Prostate gland (tissue), 2 donors: ENCODE measurements at regions not wholly inside any gene's neighbourhood (a gene's known extent, or its start where the extent isn't known, plus 50 kb on each side); places are given as distances from the start of the nearest gene placed in this dataset.

Experiments used
- DNase-seq: peaks from one replicate; pipeline ENCODE4 v3.0.0-alpha.2; 2019; ENCODE audit warnings: low spot score
- H3K27ac ChIP-seq, 2 donors: fragments of 200-600 bp; sonication (generic); 2 replicates each; pipeline ENCODE4 v1.5.1; 2017 to 2019
- H3K27me3 ChIP-seq: fragments of 200-600 bp; sonication (generic); replicated peaks from 2 replicates; pipeline ENCODE4 v1.5.1; 2019; ENCODE audit not compliant: insufficient read depth
- H3K36me3 ChIP-seq, 2 donors: fragments of 200-600 bp; sonication (generic); 1 replicate in 1 of 2; 2 replicates in 1 of 2; pipeline versions ENCODE4 v1.5.1 to v1.8.1; 2017 to 2019
- H3K4me1 ChIP-seq: fragments of 200-600 bp; sonication (generic); replicated peaks from 2 replicates; pipeline ENCODE4 v1.5.1; 2019
- H3K4me3 ChIP-seq, 2 donors: fragments of 200-600 bp; sonication (generic); 2 replicates each; pipeline ENCODE4 v1.5.1; 2017 to 2019
- H3K9me3 ChIP-seq: fragments of 200-600 bp; sonication (generic); 2 replicates; pipeline ENCODE4 v1.5.1; 2017
- POLR2A ChIP-seq: fragments of 450-650 bp; IDR thresholded peaks from one replicate; pipeline ENCODE4 v1.6.1; 2016; ENCODE audit warnings: antibody characterized with exemption, mild to moderate bottlenecking
- POLR2AphosphoS5 ChIP-seq: sonication (generic); formaldehyde crosslinking; IDR thresholded peaks from one replicate; pipeline ENCODE4 v1.6.1; 2017; ENCODE audit warnings: antibody characterized with exemption
- WGBS: methylation state at CpG from one replicate; pipeline ENCODE4 v1.1.5; 2018; 5-methylcytosine and 5-hydroxymethylcytosine counted together
- intact Hi-C: fragments of 100-400 bp; cut with DNase I; formaldehyde crosslinking; loops from one replicate; pipeline ENCODE4 v1.14.2; 2022
- TF ChIP-seq, protein P1 (sequence below), 4 experiments: fragments of 200-600 bp in 2 of 4; fragments of 450-650 bp in 2 of 4; sonication (generic) in 2 of 4; IDR thresholded peaks; 1 replicate in 3 of 4; 2 replicates in 1 of 4; pipeline ENCODE4 v1.5.1; 2016 to 2019; ENCODE audit warnings: antibody characterized with exemption in 4 of 4, mild to moderate bottlenecking in 2 of 4, moderate library complexity in 2 of 4

DNA sequence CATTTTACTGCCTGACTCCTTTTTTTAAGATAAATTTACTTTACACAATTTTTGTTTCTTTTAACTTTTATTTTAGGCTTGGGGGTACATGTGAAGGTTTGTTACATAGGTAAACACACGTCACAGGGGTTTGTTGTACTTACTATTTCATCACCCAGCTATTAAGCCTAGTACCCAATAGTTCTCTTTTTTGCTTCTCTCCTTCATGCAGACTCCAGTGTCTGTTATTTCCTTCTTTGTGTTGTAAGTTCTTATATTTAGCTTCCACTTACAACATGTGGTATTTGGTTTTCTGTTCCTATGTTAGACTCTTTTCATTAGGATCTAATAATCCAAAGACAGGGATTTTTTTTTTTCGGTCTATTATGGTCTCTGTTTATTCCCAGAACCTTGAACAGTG, 83.5 kb upstream of the CCN6 start:
- Histone ChIP-seq H3K27me3 (no peaks in the 10 kb centered on the region), H3K4me1 (no peaks in the 10 kb centered on the region), H3K9me3 (no peaks in the 10 kb centered on the region), H3K27ac (no peak overlapping the region), H3K4me3 (no peak overlapping the region), H3K36me3 (no peaks in the 10 kb centered on the region)
- DNase-seq: no peak
- WGBS: 85% methylated on average over 2 of the region's 2 CpGs
- intact Hi-C loops: no loop called here
- TF ChIP-seq POLR2A (no peak), POLR2AphosphoS5 (no peak)
- TF ChIP-seq, protein P1, sequence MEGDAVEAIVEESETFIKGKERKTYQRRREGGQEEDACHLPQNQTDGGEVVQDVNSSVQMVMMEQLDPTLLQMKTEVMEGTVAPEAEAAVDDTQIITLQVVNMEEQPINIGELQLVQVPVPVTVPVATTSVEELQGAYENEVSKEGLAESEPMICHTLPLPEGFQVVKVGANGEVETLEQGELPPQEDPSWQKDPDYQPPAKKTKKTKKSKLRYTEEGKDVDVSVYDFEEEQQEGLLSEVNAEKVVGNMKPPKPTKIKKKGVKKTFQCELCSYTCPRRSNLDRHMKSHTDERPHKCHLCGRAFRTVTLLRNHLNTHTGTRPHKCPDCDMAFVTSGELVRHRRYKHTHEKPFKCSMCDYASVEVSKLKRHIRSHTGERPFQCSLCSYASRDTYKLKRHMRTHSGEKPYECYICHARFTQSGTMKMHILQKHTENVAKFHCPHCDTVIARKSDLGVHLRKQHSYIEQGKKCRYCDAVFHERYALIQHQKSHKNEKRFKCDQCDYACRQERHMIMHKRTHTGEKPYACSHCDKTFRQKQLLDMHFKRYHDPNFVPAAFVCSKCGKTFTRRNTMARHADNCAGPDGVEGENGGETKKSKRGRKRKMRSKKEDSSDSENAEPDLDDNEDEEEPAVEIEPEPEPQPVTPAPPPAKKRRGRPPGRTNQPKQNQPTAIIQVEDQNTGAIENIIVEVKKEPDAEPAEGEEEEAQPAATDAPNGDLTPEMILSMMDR (IDR thresholded peaks at IDR 0.05): no peak

DNA sequence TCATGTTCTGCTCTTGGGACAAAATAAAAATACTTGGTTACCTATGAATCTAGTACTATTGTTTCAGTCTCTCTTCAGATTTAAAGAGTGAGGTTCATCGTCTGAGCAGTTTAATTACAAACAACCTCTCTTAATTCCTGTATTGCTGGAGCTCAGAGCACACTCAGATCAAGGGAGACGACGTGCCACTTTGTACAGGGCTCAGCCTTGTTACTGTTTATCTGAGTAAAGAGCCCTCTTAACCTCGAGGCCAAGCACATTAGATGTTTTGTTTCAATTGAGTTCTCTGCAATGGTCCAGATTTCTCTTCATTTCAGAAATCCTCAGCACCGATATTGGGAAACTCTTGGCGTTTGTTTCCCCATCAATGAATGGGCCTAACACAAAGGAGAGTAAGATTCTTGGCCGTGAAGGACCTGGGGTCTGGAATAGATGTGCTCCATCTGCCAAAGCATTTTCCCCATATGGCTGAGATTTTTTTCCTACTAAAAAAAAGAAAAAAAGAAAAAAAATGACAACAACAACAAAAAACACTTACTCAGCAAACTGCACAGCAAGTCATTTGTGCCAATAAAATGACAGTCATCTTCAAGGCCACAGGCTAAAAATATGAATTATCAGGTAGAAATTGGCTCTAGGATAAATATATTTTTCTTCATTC, 82.6 kb upstream of the CCN6 start:
- H3K36me3 ChIP-seq: no peaks in the 10 kb centered on the region
- TF ChIP-seq POLR2AphosphoS5 (no peak), POLR2A (no peak)
- TF ChIP-seq, protein P1 (IDR thresholded peaks at IDR 0.05): no peak
- H3K9me3 ChIP-seq: no peaks in the 10 kb centered on the region
- no peak for DNase-seq
- intact Hi-C loops: no loop called here
- H3K4me3 ChIP-seq: no peak overlapping the region
- H3K27ac ChIP-seq: no peak overlapping the region
- no peaks in the 10 kb centered on the region for H3K27me3 ChIP-seq
- H3K4me1 ChIP-seq: no peaks in the 10 kb centered on the region
- WGBS: 87% methylated on average over 7 of the region's 7 CpGs

DNA sequence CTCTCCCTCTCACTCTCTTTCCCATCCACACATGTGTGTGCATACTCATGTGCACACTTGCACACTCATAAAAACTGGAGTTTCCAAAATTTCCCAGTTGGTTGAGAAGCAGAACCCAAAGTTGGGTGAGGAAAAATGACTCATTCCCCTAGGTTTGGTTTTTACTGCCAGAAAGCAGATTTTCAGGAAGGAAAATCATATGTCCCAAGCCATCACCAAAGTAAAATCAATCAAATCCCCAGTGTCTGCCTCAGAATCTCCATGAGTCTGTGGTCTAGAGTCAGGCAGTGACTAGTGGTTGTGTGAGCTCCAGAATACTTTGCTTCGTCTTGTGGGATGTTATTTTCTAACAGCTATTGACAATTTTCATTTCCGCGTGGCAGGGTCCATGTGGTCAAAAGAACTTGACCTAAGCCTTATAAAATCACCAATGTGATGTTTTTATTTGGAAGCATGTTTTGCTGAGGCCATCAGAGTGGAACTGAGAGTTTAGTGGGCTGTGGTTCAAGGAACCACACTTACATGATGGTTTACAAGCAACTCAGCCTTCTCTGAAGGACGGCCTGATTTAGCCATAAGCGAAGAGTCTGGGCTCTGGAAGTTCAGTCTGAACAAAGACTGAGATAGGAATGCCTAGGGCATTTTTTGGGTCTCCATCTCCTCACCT, 81.9 kb upstream of the CCN6 start:
- 87% methylated on average over 5 of the region's 5 CpGs for WGBS
- no peaks in the 10 kb centered on the region for H3K9me3 ChIP-seq
- DNase-seq: no peak
- H3K4me1 ChIP-seq: no peaks in the 10 kb centered on the region
- H3K27ac ChIP-seq: no peak overlapping the region
- H3K36me3 ChIP-seq: no peaks in the 10 kb centered on the region
- H3K27me3 ChIP-seq: no peaks in the 10 kb centered on the region
- H3K4me3 ChIP-seq: no peak overlapping the region
- intact Hi-C loops: no loop called here
- TF ChIP-seq POLR2A (no peak), POLR2AphosphoS5 (no peak)
- TF ChIP-seq, protein P1 (IDR thresholded peaks at IDR 0.05): no peak

DNA sequence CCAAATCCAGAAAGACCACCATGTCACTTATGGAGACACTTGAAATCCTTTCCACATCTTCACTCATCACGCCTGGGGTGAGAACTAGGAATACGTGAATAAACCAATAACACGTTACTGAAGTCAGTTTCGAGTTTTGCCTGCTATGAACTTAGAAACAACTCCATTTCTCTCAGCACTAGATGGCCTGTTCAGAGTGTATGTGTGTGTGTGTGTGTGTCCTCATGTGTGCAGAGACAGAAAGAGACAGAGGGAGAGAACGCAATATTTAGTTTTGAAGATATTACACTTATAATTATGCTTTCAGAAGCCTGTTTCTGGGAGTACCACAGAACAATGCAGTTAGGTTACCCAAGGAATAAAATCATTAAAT, 81.2 kb upstream of the CCN6 start:
- no peak for DNase-seq
- H3K4me3 ChIP-seq: no peak overlapping the region
- no peaks in the 10 kb centered on the region for H3K27me3 ChIP-seq
- no peaks in the 10 kb centered on the region for H3K9me3 ChIP-seq
- H3K4me1 ChIP-seq: no peaks in the 10 kb centered on the region
- no peaks in the 10 kb centered on the region for H3K36me3 ChIP-seq
- TF ChIP-seq POLR2AphosphoS5 (no peak), POLR2A (no peak)
- TF ChIP-seq, protein P1 (IDR thresholded peaks at IDR 0.05): no peak
- 95% methylated on average over 5 of the region's 5 CpGs for WGBS
- intact Hi-C loops: no loop called here
- H3K27ac ChIP-seq: no peak overlapping the region
